ENCODE measurements at regions not wholly inside any gene's neighbourhood (a gene's known extent, or its start where the extent isn't known, plus 50 kb on each side); places are given as distances from the start of the nearest gene placed in this dataset.
"Not testable (repeated sequence)": the region's sequence is repeated elsewhere in the genome, so short reads cannot be mapped to it uniquely, and the experiment has no call there.

GRCh38 chr10:28391283-28391682 lies 88.4 kb upstream of the MPP7 start:
- DNase-seq (ENCODE audit: low read depth) = no peak

GRCh38 chr10:28393956-28394568 lies 91.2 kb upstream of the MPP7 start:
- peak; percentile 39 for DNase-seq (ENCODE audit: low read depth)

- no peak for DNase-seq (ENCODE audit: low read depth)
Observed at GRCh38 chr10:28396331-28396730, 93.5 kb upstream of the MPP7 start.

GRCh38 chr10:28397229-28397628 lies 94.4 kb upstream of the MPP7 start:
- no peak for DNase-seq (ENCODE audit: low read depth)

- DNase-seq (ENCODE audit: low read depth) = no peak
Observed at GRCh38 chr10:28400176-28400575, 97.3 kb upstream of the MPP7 start.

- no peak for DNase-seq (ENCODE audit: low read depth)
Observed at GRCh38 chr10:28400681-28401080, 97.8 kb upstream of the MPP7 start.

- not testable (repeated sequence) for DNase-seq (ENCODE audit: low read depth)
Observed at GRCh38 chr10:28402611-28403073, 99.8 kb upstream of the MPP7 start.

GRCh38 chr10:28403090-28403489 lies 100.2 kb upstream of the MPP7 start:
- DNase-seq (ENCODE audit: low read depth) = no peak

GRCh38 chr10:28408237-28408777 lies 105.4 kb upstream of the MPP7 start:
- no peak for DNase-seq (ENCODE audit: low read depth)

- DNase-seq (ENCODE audit: low read depth) = no peak
Observed at GRCh38 chr10:28410420-28411135, 107.7 kb upstream of the MPP7 start.

GRCh38 chr10:28411136-28411460 lies 108.2 kb upstream of the MPP7 start:
- no peak for DNase-seq (ENCODE audit: low read depth)

GRCh38 chr10:28411648-28412047 lies 108.8 kb upstream of the MPP7 start:
- DNase-seq (ENCODE audit: low read depth) = no peak

- no peak for DNase-seq (ENCODE audit: low read depth)
Observed at GRCh38 chr10:28418069-28418468, 114.8 kb upstream of the WAC start.

- no peak for DNase-seq (ENCODE audit: low read depth)
Observed at GRCh38 chr10:28425422-28425821, 107.5 kb upstream of the WAC start.

- no peak for DNase-seq (ENCODE audit: low read depth)
Observed at GRCh38 chr10:28426392-28427159, 106.3 kb upstream of the WAC start.

GRCh38 chr10:28427376-28427775 lies 105.5 kb upstream of the WAC start:
- DNase-seq (ENCODE audit: low read depth) = no peak

- no peak for DNase-seq (ENCODE audit: low read depth)
Observed at GRCh38 chr10:28429045-28429444, 103.9 kb upstream of the WAC start.

GRCh38 chr10:28429573-28430216 lies 103.2 kb upstream of the WAC start:
- no peak for DNase-seq (ENCODE audit: low read depth)

- DNase-seq (ENCODE audit: low read depth) = no peak
Observed at GRCh38 chr10:28431139-28431538, 101.8 kb upstream of the WAC start.

- DNase-seq (ENCODE audit: low read depth) = no peak
Observed at GRCh38 chr10:28432210-28432676, 100.7 kb upstream of the WAC start.

GRCh38 chr10:28434063-28434462 lies 98.9 kb upstream of the WAC start:
- DNase-seq (ENCODE audit: low read depth) = no peak

GRCh38 chr10:28442403-28442802 lies 90.5 kb upstream of the WAC start:
- no peak for DNase-seq (ENCODE audit: low read depth)

Data from stimulated activated CD4-positive, alpha-beta T cell treated with anti-CD3 and anti-CD28 coated beads, Interleukin-2, amount 100 ng/mL, for 4 hours (primary cell).